GM12892 (cell line): ENCODE measurements at regions not wholly inside any gene's neighbourhood (a gene's known extent, or its start where the extent isn't known, plus 50 kb on each side); places are given as distances from the start of the nearest gene placed in this dataset.

ENCODE experiments used
- POLR2A ChIP-seq: IDR thresholded peaks from 2 replicates; pipeline ENCODE4 v1.6.1; 2011; ENCODE audit warnings: low read depth, low read length, control low read depth
- POLR2AphosphoS5 ChIP-seq: IDR thresholded peaks from 2 replicates; pipeline ENCODE4 v1.6.1; 2011; ENCODE audit warnings: low read depth, low read length, control low read depth

DNA sequence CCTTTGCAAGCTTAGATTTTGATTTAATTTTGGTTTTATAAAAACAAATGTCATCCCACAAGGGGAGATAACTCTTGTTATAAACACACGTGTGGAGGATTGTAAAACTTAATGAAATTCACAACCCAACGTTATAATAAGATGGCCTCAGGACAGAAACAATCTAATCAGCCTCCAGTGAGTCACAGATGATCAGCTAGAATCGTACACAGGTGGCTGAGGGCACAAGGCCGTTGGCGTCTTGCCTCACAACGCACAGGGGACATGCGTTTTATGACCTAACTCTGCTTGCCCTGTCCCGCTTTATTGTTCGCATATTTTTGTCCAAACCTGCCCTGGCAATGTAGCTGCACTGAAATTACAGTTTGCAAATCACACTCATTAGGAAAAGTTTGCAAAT lies 121.9 kb upstream of the PDZRN3 start:
- TF ChIP-seq POLR2A (no peak), POLR2AphosphoS5 (no peak)
